ENCODE measurements at regions not wholly inside any gene's neighbourhood (a gene's known extent, or its start where the extent isn't known, plus 50 kb on each side); places are given as distances from the start of the nearest gene placed in this dataset.

DNA sequence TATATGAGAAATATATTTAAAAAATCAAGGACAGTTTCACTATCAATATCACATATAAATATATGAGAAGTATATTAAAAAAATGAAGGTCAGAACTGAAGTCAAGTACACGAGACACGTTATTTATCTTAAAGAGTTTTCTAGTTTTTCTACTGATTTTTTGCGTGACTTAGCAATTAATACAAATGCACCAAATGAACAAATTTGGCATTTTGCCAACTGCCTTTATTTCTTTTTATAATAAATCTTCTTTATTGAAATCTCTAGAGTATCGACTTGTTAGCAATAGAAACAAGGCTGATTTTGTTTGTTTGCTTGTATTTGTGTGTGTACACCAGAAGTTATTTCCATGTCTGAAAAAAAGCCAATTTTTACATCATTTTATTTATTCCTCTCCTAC is 1684.7 kb upstream of the RAG2 start:
- H2AFZ ChIP-seq (ENCODE audit: low read depth, low read length), result no peak overlapping the region
- H3K9ac ChIP-seq (ENCODE audit: low read length), result no peak overlapping the region
- H4K20me1 ChIP-seq (ENCODE audit: insufficient read depth), result no peaks in the 10 kb centered on the region
- no peaks in the 10 kb centered on the region for H3K36me3 ChIP-seq (ENCODE audit: insufficient read depth, low read length)
- no peak overlapping the region for H3K4me2 ChIP-seq (ENCODE audit: low read length)
- H3K9me3 ChIP-seq (ENCODE audit: low read length), result no peaks in the 10 kb centered on the region
- H3K27me3 ChIP-seq (ENCODE audit: insufficient read depth, low read depth, low read length), result no peaks in the 10 kb centered on the region
- TF ChIP-seq EZH2 (IDR thresholded peaks at IDR 0.05; ENCODE audit: borderline replicate concordance, insufficient read depth, low read length, poor library complexity, severe bottlenecking) (no peak), EP300 (conservative IDR thresholded peaks at IDR 0.05; ENCODE audit: poor library complexity, severe bottlenecking) (no peak), MXI1 (conservative IDR thresholded peaks at IDR 0.05; ENCODE audit: poor library complexity, severe bottlenecking) (no peak), TAF1 (IDR thresholded peaks at IDR 0.05; ENCODE audit: low read depth) (no peak), REST (IDR thresholded peaks at IDR 0.05; ENCODE audit: borderline replicate concordance) (no peak), POLR2AphosphoS5 (IDR thresholded peaks at IDR 0.05) (no peak), SMC3 (conservative IDR thresholded peaks at IDR 0.05; ENCODE audit: poor library complexity) (no peak), RAD21 (conservative IDR thresholded peaks at IDR 0.05) (no peak)
- TF ChIP-seq, protein P1, sequence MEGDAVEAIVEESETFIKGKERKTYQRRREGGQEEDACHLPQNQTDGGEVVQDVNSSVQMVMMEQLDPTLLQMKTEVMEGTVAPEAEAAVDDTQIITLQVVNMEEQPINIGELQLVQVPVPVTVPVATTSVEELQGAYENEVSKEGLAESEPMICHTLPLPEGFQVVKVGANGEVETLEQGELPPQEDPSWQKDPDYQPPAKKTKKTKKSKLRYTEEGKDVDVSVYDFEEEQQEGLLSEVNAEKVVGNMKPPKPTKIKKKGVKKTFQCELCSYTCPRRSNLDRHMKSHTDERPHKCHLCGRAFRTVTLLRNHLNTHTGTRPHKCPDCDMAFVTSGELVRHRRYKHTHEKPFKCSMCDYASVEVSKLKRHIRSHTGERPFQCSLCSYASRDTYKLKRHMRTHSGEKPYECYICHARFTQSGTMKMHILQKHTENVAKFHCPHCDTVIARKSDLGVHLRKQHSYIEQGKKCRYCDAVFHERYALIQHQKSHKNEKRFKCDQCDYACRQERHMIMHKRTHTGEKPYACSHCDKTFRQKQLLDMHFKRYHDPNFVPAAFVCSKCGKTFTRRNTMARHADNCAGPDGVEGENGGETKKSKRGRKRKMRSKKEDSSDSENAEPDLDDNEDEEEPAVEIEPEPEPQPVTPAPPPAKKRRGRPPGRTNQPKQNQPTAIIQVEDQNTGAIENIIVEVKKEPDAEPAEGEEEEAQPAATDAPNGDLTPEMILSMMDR (IDR thresholded peaks at IDR 0.05; ENCODE audit: poor library complexity, severe bottlenecking), result no peak
- peaks cover 3% of the 10 kb centered on the region for H3K9me2 ChIP-seq (ENCODE audit: insufficient read depth, low read length)
- no peaks in the 10 kb centered on the region for H3K79me2 ChIP-seq (replicated peaks; ENCODE audit: insufficient read depth, low read length)
- no peak overlapping the region for H3K4me3 ChIP-seq (ENCODE audit: low read length)
- H3K27ac ChIP-seq (ENCODE audit: low read length), result no peak overlapping the region
- H3F3A ChIP-seq (ENCODE audit: insufficient read depth, low read length, poor library complexity, severe bottlenecking), result no peaks in the 10 kb centered on the region

DNA sequence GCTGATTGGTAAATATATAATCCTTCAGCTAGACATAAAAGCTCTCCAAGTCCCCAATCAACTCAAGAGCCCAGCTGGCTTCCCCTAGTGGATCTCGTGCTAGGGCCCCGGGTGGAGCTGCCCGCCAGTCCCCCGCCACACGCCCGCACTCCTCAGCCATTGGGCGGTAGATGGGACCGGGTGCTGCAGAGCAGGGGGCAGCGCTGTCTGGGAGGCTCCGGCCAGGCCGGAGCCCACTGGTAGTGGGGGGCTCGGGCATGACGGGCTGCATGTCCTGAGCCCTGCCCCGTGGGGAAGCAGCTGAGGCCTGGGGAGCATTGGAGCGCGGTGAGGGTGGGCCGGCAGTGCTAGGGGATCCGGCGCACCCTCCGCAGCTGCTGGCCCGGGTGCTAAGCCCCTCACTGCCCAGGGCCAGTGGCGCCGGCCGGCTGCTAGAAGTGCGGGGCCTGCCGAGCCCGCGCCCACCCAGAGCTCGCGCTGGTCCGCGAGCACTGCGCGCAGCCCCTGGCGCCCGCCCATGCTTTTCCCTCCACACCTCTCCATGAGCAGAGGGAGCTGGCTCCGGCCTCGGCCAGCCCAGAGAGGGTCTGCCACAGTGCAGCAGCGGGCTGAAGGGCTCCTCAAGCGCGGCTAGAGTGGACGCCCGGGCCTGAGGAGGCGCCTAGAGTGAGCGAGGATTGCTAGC is 1680.6 kb upstream of the RAG2 start:
- no peak overlapping the region for H3K9ac ChIP-seq (ENCODE audit: low read length)
- no peaks in the 10 kb centered on the region for H3F3A ChIP-seq (ENCODE audit: insufficient read depth, low read length, poor library complexity, severe bottlenecking)
- no peaks in the 10 kb centered on the region for H3K9me2 ChIP-seq (ENCODE audit: insufficient read depth, low read length)
- no peak overlapping the region for H3K4me2 ChIP-seq (ENCODE audit: low read length)
- no peaks in the 10 kb centered on the region for H3K79me2 ChIP-seq (replicated peaks; ENCODE audit: insufficient read depth, low read length)
- H3K36me3 ChIP-seq (ENCODE audit: insufficient read depth, low read length), result no peaks in the 10 kb centered on the region
- no peaks in the 10 kb centered on the region for H4K20me1 ChIP-seq (ENCODE audit: insufficient read depth)
- no peak overlapping the region for H3K4me3 ChIP-seq (ENCODE audit: low read length)
- no peak overlapping the region for H2AFZ ChIP-seq (ENCODE audit: low read depth, low read length)
- no peaks in the 10 kb centered on the region for H3K27me3 ChIP-seq (ENCODE audit: insufficient read depth, low read depth, low read length)
- TF ChIP-seq TAF1 (IDR thresholded peaks at IDR 0.05; ENCODE audit: low read depth), result no peak
- no peak for TF ChIP-seq REST (IDR thresholded peaks at IDR 0.05; ENCODE audit: borderline replicate concordance)
- no peak for TF ChIP-seq RAD21 (conservative IDR thresholded peaks at IDR 0.05)
- no peak for TF ChIP-seq SMC3 (conservative IDR thresholded peaks at IDR 0.05; ENCODE audit: poor library complexity)
- no peak for TF ChIP-seq POLR2AphosphoS5 (IDR thresholded peaks at IDR 0.05)
- TF ChIP-seq, protein P1 (IDR thresholded peaks at IDR 0.05; ENCODE audit: poor library complexity, severe bottlenecking), result no peak
- no peak for TF ChIP-seq MXI1 (conservative IDR thresholded peaks at IDR 0.05; ENCODE audit: poor library complexity, severe bottlenecking)
- TF ChIP-seq EP300 (conservative IDR thresholded peaks at IDR 0.05; ENCODE audit: poor library complexity, severe bottlenecking), result no peak
- no peaks in the 10 kb centered on the region for H3K9me3 ChIP-seq (ENCODE audit: low read length)
- no peak overlapping the region for H3K27ac ChIP-seq (ENCODE audit: low read length)
